ENCODE measurements at regions not wholly inside any gene's neighbourhood (a gene's known extent, or its start where the extent isn't known, plus 50 kb on each side); places are given as distances from the start of the nearest gene placed in this dataset.
"Not testable (repeated sequence)": the region's sequence is repeated elsewhere in the genome, so short reads cannot be mapped to it uniquely, and the experiment has no call there.

GRCh38 chr1:232166942-232167341, 463.0 kb downstream of the SIPA1L2 start:
- DNase-seq (ENCODE audit: low spot score), result no peak

- no peak for DNase-seq (ENCODE audit: low spot score)
These were observed 465.6 kb downstream of the SIPA1L2 start for GRCh38 chr1:232164078-232164963.

- DNase-seq (ENCODE audit: low spot score), result no peak
These were observed 466.4 kb downstream of the SIPA1L2 start for GRCh38 chr1:232163533-232163932.

GRCh38 chr1:232162001-232162400, 467.9 kb downstream of the SIPA1L2 start:
- no peak for DNase-seq (ENCODE audit: low spot score)

GRCh38 chr1:232158558-232158957, 471.4 kb downstream of the SIPA1L2 start:
- DNase-seq (ENCODE audit: low spot score), result not testable (repeated sequence)

DNA sequence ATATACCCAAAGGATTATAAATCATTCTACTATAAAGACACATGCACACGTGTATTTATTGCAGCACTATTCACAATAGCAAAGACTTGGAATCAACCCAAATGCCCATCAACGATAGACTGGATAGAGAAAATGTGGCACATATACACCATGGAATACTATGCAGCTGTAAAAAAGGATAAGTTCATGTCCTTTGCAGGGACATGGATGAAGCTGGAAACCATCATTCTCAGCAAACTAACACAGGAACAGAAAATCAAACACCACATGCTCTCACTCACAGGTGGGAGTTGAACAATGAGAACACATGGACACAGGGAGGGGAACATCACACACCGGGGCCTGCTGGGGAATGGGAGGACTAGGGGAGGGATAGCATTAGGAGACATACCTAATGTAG, 473.9 kb downstream of the SIPA1L2 start:
- not testable (repeated sequence) for DNase-seq (ENCODE audit: low spot score)

DNA sequence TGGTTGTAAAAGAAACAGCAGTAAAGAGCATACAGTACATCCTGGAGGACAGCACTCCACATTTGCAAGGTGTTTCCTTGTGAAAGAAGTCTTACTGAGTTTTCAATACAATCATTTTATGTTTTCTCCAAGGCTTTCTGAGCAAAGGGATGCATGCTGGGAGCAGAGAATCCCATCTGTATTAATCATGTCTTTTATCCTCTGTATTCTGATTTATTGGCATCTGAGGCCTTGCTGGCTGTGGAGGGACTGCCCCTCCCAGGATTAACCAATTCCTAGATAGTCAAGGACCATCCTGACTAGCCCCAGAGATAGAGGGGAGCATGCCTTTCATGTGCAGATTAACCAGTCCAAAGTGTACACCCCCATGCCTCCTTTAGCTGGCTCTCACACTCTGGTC, 476.3 kb downstream of the SIPA1L2 start:
- no peak for DNase-seq (ENCODE audit: low spot score)

- DNase-seq (ENCODE audit: low spot score), result no peak
These were observed 479.0 kb downstream of the SIPA1L2 start for GRCh38 chr1:232150770-232151548.

- peak; percentile 32 for DNase-seq (ENCODE audit: low spot score)
These were observed 480.4 kb downstream of the SIPA1L2 start for GRCh38 chr1:232149287-232150201.

GRCh38 chr1:232147215-232147614, 482.7 kb downstream of the SIPA1L2 start:
- DNase-seq (ENCODE audit: low spot score), result no peak

DNA sequence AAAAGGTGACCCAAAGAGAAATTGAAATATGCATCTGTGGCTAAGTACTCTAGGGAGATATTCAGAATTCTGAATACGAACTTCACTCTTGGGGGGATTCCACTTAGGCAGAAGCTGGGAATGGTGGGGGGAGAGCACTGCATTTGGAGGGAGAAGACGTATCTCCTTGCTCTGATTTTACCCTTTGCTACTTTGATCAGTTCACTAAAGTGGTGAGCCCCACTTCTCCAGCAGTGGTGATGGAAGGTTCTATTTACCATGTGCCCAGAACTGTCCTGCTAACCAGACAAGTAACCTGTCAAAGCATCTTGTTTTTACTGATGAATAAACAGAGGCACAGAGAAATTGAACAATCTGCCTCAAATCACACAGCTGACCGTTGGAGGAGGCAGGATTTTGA, 483.4 kb downstream of the SIPA1L2 start:
- DNase-seq (ENCODE audit: low spot score), result no peak

- peak; percentile 48 for DNase-seq (ENCODE audit: low spot score)
These were observed 484.2 kb downstream of the SIPA1L2 start for GRCh38 chr1:232145768-232146167.

GRCh38 chr1:232144696-232145230, 485.2 kb downstream of the SIPA1L2 start:
- no peak for DNase-seq (ENCODE audit: low spot score)

DNA sequence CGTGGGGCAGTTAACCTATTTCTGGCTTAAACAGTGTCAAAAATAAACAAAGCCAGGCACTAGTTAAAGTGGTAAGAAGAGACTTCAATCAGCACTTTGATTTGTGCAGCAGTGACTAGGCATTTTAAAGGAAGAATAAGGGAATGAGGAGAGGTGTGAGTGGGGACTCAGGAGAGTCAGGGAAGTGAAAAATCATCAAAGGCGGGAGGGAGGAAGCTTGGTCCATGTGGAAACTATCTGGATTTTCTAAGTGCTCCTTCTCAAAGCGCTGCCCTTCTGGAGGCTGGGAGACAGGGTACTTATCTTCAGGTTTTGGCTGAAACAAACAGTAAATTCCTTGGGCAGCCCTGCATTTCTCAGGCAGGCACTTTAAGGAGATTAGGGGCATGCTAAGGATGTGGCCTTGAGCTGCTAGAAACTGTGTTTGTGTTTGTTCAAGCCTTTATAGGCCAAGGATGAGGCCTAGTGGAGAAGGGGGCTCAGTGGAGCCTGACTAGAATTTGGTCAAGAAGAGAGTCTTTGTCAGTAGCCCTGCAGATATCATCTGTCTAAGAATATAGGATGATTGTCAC, 486.5 kb downstream of the SIPA1L2 start:
- peak; percentile 24 for DNase-seq (ENCODE audit: low spot score)

- DNase-seq (ENCODE audit: low spot score), result peak; percentile 92
These were observed 487.3 kb downstream of the SIPA1L2 start for GRCh38 chr1:232142403-232143314.

GRCh38 chr1:232141167-232141448, 488.8 kb downstream of the SIPA1L2 start:
- not testable (repeated sequence) for DNase-seq (ENCODE audit: low spot score)

- DNase-seq (ENCODE audit: low spot score), result no peak
These were observed 489.3 kb downstream of the SIPA1L2 start for GRCh38 chr1:232140419-232141166.

- no peak for DNase-seq (ENCODE audit: low spot score)
These were observed 490.5 kb downstream of the SIPA1L2 start for GRCh38 chr1:232139444-232139843.

- no peak for DNase-seq (ENCODE audit: low spot score)
These were observed 491.9 kb downstream of the SIPA1L2 start for GRCh38 chr1:232138044-232138443.

DNA sequence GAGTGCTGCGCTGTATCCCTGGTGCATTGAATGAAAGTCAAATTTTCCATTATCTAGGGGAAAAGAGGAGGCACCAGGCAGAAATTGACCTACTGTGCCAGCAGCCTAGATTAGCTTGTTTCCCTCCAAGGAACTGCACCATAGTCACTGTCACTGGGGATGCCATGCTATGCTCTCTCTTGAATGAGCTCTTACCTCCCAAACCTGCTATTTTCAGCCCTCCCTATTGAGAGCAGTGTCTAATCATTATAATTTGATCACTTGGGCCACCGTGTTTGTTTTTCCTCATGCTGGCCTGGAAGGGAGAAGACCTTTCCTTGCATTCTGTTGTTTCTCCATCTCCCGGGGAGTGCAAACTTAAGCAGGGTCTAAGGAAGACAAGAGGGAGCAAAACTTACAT, 492.9 kb downstream of the SIPA1L2 start:
- DNase-seq (ENCODE audit: low spot score), result no peak
